ENCODE measurements at regions not wholly inside any gene's neighbourhood (a gene's known extent, or its start where the extent isn't known, plus 50 kb on each side); places are given as distances from the start of the nearest gene placed in this dataset.

- Histone ChIP-seq H3K4me3 (ENCODE audit: low read depth, low read length) (no peak overlapping the region), H3K36me3 (ENCODE audit: control insufficient read depth, insufficient read depth, low read length) (no peaks in the 10 kb centered on the region), H3K27me3 (ENCODE audit: control insufficient read depth, insufficient read depth, low read length) (no peaks in the 10 kb centered on the region)
- DNase-seq (ENCODE audit: low read depth) = no peak
- no peak for FAIRE-seq
- TF ChIP-seq, protein P1, sequence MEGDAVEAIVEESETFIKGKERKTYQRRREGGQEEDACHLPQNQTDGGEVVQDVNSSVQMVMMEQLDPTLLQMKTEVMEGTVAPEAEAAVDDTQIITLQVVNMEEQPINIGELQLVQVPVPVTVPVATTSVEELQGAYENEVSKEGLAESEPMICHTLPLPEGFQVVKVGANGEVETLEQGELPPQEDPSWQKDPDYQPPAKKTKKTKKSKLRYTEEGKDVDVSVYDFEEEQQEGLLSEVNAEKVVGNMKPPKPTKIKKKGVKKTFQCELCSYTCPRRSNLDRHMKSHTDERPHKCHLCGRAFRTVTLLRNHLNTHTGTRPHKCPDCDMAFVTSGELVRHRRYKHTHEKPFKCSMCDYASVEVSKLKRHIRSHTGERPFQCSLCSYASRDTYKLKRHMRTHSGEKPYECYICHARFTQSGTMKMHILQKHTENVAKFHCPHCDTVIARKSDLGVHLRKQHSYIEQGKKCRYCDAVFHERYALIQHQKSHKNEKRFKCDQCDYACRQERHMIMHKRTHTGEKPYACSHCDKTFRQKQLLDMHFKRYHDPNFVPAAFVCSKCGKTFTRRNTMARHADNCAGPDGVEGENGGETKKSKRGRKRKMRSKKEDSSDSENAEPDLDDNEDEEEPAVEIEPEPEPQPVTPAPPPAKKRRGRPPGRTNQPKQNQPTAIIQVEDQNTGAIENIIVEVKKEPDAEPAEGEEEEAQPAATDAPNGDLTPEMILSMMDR (IDR thresholded peaks at IDR 0.05; ENCODE audit: insufficient read depth, low read length, severe bottlenecking) = no peak
Observed at GRCh38 chr3:43173949-43174348, 68.1 kb upstream of the POMGNT2 start.

DNA sequence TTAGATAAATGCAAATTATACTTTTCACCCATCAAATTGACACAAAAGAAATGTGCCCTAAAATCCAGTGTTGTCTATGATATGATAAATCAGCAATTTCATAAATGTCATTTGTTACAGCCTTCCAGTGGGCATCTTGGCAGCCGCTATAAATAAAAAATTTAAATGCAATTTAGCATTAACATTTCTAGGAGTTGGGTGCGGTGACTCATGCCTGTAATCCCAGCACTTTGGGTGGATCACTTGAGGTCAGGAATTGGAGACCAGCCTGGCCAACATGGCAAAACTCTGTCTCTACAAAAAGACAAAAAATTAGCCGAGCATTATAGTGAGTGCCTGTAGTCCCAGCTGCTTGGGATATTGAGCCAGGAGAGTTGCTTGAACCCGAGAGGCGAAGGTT, 65.9 kb upstream of the POMGNT2 start:
- H3K36me3 ChIP-seq (ENCODE audit: control insufficient read depth, insufficient read depth, low read length) = no peaks in the 10 kb centered on the region
- H3K27me3 ChIP-seq (ENCODE audit: control insufficient read depth, insufficient read depth, low read length) = no peaks in the 10 kb centered on the region
- FAIRE-seq (no peak), DNase-seq (ENCODE audit: low read depth) (no peak)
- H3K4me3 ChIP-seq (ENCODE audit: low read depth, low read length) = no peak overlapping the region
- TF ChIP-seq, protein P1 (IDR thresholded peaks at IDR 0.05; ENCODE audit: insufficient read depth, low read length, severe bottlenecking) = no peak

GRCh38 chr3:43170553-43170952, 64.7 kb upstream of the POMGNT2 start:
- H3K27me3 ChIP-seq (ENCODE audit: control insufficient read depth, insufficient read depth, low read length) = no peaks in the 10 kb centered on the region
- H3K36me3 ChIP-seq (ENCODE audit: control insufficient read depth, insufficient read depth, low read length) = no peaks in the 10 kb centered on the region
- H3K4me3 ChIP-seq (ENCODE audit: low read depth, low read length) = no peak overlapping the region
- FAIRE-seq (no peak), DNase-seq (ENCODE audit: low read depth) (no peak)
- TF ChIP-seq, protein P1 (IDR thresholded peaks at IDR 0.05; ENCODE audit: insufficient read depth, low read length, severe bottlenecking) = no peak

DNA sequence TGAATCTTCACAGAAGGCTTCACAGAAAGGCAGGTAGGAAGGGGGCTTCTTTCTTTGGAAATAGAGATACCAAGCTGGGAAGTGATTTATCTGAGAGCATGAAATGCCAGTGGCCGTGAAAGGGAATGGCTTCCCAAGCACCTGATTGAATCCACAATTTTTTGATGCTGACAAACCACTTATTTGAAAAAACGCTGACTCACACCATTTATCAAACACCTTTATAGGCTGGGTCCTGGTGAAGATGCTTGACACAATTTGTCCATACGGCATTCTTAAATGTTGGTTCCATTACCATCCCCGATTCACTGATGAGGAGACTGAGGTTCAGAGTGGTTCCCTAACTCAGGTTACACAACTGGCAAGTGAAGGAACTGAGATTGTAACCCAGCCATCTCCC, 64.1 kb upstream of the POMGNT2 start:
- H3K27me3 ChIP-seq (ENCODE audit: control insufficient read depth, insufficient read depth, low read length) = no peaks in the 10 kb centered on the region
- no peak for DNase-seq (ENCODE audit: low read depth)
- H3K36me3 ChIP-seq (ENCODE audit: control insufficient read depth, insufficient read depth, low read length) = no peaks in the 10 kb centered on the region
- TF ChIP-seq, protein P1 (IDR thresholded peaks at IDR 0.05; ENCODE audit: insufficient read depth, low read length, severe bottlenecking) = no peak
- H3K4me3 ChIP-seq (ENCODE audit: low read depth, low read length) = no peak overlapping the region
- no peak for FAIRE-seq

DNA sequence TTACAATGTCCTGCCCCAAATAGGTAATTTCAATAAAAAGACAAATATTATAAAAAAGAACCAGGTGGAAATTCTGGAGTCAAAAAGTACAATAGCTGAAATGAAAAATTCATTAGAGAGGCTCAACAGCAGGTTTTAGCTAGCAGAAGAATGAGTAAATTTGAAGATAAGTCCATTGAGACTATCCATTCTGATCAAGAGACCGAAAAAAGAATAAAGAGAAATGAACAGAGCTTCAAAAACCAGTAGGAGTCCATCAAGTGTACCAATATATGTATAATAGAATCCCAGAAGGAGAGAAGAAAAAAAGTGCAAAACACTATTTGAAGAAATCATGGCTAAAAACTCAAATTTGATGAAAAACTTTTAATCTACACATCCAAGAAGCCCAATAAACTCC, 60.5 kb upstream of the POMGNT2 start:
- no peak for FAIRE-seq
- DNase-seq (ENCODE audit: low read depth) = no peak
- Histone ChIP-seq H3K27me3 (ENCODE audit: control insufficient read depth, insufficient read depth, low read length) (no peaks in the 10 kb centered on the region), H3K4me3 (ENCODE audit: low read depth, low read length) (no peak overlapping the region), H3K36me3 (ENCODE audit: control insufficient read depth, insufficient read depth, low read length) (no peaks in the 10 kb centered on the region)
- TF ChIP-seq, protein P1 (IDR thresholded peaks at IDR 0.05; ENCODE audit: insufficient read depth, low read length, severe bottlenecking) = no peak

DNA sequence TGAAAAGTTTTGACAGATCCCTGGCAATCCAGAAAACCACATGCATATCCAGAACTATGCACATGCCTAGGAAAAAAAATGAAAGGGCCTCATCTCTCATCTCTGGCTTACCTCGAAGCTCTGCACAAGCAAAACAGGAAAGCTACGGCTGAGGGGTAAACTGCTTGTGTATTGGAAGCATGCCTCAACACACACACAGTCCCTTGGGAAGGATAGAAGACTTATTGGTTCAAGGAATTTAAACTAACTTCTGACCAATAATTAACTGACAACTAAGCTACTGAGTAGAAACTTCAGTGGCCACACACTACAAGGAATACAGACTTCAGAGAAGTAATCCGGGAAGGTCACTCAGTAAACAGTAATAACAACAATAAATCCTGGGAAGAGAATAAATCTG, 59.9 kb upstream of the POMGNT2 start:
- Histone ChIP-seq H3K4me3 (ENCODE audit: low read depth, low read length) (no peak overlapping the region), H3K27me3 (ENCODE audit: control insufficient read depth, insufficient read depth, low read length) (no peaks in the 10 kb centered on the region), H3K36me3 (ENCODE audit: control insufficient read depth, insufficient read depth, low read length) (no peaks in the 10 kb centered on the region)
- FAIRE-seq (no peak), DNase-seq (ENCODE audit: low read depth) (no peak)
- TF ChIP-seq, protein P1 (IDR thresholded peaks at IDR 0.05; ENCODE audit: insufficient read depth, low read length, severe bottlenecking) = no peak
